CD4-positive, alpha-beta T cell treated with Interleukin-6 at 100 ng/mL for 8 hours (primary cell): ENCODE measurements at regions not wholly inside any gene's neighbourhood (a gene's known extent, or its start where the extent isn't known, plus 50 kb on each side); places are given as distances from the start of the nearest gene placed in this dataset.
"Not testable (repeated sequence)": the region's sequence is repeated elsewhere in the genome, so short reads cannot be mapped to it uniquely, and the experiment has no call there.

Experiments
- DNase-seq: peaks from one replicate; pipeline ENCODE4 v3.0.0-alpha.2; 2020; ENCODE audit warnings: mixed read lengths, low spot score

DNA sequence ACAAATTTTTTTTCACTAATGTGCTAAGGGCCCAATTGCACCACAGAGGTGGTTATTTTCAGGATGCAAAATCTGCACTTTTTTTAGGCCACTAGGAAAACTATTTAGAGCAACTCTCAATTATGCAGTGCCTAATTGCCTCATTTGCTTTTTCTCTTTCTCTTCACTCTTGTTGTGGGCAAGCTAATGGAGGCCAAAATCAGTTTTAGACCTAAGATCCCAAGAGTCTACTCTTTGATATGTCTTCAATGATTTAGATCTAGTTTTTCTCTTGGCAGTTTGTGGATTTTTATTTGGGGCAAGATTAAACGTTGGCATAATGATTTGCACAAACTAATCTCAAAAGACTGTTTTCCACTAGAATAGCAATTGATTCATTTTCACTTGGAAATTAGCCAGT lies 1996.9 kb downstream of the LRRC4C start:
- DNase-seq, result no peak

DNA sequence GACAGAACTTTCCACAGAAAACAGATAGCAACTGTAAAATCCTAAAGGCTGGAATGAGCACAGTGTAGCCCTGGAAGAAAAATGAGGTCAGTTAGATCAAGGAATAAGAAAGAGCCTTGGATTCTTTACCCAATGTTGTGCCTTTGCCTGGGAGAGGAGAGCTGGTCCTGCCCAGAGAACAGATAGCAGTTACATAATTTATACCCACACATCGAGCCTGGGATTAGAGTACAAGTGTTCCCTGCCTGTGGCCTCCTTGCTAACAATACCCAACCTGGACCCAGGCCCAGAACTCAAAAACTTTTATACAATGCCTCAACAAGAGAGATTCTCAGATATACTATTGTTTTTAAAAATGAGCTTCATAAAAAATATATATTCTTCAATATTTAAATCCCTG lies 1998.4 kb downstream of the LRRC4C start:
- no peak for DNase-seq

DNA sequence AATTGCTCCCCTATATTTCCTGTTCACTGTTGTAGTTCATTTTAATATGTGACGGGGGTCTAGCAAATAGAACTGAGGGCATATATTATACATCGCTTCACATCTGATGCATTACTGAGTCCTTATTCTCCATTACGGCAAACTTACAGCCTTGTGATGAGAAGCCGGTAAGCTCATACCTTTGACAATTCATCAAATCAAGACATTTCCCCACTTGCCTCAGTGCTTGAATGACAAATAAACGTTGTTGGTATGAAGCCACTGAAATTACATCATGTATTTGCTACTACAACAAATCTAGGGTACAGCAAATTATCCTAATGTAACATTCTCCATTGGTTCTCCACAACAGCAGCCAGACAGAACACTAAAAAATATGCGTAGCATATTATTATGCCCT lies 1999.8 kb downstream of the LRRC4C start:
- no peak for DNase-seq

DNA sequence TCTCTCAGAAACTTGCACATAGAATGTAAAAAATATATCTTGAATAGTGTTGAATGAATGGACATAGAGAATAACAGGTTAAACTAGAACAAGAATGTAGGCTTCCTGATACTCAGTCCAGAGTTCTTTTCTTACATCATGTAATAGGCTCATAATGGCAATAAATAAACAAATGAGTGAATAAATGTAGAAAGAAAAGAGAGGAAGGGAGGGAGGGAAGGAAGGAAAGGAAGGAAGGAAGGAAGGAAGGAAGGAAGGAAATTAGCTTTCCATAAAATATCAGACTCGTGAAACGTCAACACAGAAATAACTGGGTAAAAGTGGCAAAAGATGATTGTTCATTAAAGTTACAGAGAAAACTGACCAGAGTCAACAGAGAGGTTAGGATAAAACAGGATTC lies 2001.0 kb downstream of the LRRC4C start:
- no peak for DNase-seq

DNA sequence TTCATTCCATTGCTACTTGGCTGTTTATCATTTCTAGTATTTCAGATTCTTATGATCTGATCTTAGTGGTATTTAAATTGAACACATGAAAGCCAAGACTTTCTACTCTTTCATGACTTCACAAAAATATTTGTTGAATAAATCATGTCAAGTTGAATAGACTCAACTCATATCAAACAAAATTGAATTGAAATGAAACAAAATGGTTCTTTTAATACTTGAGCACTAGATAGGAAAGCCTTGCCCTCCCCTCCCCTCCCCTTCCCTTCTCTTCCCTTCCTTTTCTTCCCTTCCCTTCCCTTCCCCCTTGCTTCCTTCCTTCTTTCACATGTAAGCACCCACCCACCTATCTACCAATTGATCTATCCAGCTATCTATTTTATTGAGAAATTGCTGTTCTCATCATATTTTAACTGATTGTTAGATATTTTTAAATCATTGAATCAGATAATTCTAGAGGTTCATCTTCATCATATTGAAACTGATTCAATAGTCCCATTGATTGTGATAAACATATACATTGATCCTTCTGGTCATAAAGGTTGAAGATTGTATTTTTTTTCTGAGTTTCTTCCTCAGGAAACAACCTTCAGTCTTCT lies 2015.9 kb downstream of the LRRC4C start:
- no peak for DNase-seq

DNA sequence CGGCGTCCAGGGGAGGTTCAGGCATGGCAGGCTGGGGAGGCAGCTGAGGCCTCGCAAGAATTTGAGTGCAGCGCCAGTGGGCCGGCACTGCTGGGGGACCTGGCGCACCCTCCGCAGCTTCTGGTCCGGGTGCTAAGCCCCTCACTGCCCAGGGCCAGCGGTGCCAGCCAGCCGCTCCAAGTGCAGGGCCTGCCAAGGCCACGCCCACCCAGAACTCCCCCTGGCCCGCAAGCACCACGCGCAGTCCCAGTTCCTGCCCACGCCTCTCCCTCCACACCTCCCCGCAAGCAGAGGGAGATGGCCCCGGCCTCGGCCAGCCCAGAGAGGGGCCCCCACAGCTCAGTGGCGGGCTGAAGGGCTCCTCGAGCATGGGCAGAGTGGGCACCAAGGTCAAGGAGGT lies 2017.3 kb downstream of the LRRC4C start:
- DNase-seq, result no peak

DNA sequence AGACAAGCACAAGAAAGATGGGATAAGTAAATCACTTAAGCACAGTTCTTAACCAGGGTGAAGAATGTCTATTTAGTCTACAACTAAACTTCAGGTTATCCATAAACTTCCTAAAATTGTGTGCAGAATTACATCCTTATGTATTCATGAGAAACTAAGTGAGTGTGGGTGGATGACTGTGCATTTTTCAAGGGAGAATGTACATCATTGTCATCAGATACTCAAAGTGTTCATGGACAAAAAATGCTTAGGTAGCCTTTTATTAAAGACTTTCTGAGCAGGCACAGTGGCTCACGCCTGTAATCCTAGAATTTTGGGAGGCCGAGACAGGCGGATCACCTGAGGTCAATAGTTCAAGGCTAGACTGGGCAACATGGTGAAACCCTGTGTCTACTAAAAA lies 2023.8 kb downstream of the LRRC4C start:
- DNase-seq, result no peak

DNA sequence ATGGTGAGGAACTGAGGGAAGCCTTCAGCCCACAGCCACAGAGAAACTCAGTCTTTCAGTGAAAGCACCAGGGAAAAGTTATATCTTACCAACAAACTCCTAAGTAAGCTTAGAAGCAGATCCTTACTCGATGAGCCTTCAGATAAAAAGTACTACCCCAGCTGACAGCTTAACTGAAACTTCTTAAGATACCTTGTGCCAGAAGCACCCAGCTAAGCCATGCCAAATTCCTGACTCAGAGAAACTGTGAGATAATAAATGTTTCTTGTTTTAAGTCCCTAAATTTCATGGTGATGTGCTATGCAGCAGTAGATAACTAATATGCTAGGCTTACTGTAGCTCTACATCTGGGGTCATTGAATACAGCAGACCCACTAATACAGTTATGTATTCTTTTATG lies 2025.0 kb downstream of the LRRC4C start:
- DNase-seq, result no peak

DNA sequence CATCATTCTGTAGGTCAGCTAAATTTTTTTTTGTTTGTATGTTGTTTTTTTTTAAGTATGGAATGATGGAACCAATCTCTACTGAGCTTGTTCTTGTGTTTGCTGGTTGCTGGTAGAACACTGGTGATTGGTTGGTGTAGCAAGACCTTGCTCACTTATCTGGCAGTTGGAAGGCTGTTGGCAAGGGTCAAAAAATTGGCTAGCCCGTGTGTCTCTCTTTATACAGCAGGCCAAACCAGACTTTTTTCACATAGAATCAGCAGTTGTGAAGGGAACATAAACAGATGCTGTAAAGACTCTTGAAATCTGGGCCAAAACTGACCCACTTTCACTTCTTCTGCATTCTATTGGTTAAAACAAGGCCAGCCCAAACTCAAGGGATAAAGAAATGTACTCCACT lies 2026.5 kb downstream of the LRRC4C start:
- DNase-seq, result no peak

DNA sequence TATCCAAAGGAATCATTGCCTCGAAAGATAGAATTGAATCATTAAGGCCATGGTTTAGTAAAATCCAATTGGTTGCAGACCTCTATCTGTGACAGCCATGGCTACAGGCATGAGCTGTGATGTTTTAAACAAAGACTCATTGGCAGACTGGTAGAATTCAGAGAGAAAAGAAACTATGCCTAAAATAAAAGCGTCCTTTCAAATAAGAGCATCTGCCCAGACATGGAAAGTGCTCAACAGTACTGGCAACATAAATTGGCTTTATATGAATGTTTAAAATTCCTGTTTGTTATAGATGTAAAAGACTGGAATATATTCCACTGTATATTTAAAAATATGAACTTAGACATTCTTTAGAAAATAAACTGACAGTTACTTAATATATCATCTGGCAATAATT lies 2034.2 kb downstream of the LRRC4C start:
- DNase-seq, result no peak

DNA sequence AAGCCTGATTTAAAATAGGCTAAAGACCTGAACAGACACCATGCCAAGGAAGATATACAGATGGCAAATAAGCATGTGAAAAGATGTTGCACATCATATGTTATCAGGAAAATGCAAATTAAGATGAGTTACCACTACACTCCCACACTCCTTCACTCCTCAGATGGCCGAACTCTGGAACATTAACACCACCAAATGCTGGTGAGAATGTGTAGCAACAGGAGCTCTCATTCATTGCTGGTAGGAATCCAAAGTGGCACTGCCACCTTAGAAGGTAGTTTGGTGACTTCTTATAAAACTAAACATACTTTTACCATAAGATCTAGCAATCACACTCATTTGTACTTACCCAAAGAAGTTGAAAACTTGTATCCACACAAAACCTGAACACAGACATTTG lies 2047.3 kb downstream of the LRRC4C start:
- DNase-seq, result no peak

DNA sequence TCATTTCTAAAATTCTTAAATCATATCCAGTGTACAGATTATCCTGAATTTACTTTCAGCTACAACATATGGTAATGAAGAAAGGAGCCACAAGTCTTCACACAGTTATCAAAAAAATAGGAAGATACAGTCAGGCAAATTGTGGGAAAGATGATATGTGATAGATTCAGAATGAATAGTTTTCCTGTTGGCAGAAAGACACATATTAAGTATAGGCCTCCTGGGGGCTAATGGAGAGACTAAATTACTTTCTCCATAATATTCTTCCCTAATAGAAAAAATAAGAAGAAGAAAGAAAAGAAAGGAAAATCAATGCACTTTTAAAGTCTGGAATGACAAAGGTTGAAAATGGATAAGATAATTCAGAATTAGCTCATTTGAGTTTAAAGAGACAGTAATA lies 2073.5 kb downstream of the LRRC4C start:
- DNase-seq, result no peak

DNA sequence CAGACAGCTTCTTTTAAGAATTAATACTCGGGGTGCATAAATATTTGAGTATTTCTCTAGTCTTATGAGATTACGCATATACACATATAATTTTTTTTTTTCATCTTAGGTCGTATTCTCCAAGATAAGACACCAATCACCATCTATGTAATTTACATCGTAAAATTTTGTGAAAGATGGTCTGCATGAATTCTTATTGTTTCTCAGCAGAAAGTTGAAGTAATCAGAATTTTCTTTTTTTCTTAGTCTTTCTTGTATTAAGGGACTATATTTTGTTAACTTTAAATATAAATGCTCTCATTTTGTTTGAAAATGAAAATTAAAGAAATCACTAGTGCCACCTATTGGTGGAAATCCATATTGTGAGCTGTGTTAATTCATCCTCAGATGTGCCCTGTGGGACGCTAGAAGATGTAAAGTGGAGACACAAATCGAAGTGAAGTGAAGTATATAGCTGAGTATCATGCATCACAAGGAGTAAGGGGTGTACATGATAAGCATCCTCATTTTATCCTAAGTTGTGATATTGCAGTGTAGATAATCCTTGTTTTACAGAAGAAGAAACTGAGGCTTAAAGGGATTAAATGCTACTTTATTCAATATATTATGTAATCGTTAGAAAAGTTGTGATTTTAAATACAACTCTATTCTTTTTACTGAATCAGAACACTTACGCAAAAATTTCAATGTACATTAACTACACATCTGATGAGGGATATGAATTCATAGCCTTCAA lies 2084.3 kb downstream of the LRRC4C start:
- peak; percentile 19 for DNase-seq

DNA sequence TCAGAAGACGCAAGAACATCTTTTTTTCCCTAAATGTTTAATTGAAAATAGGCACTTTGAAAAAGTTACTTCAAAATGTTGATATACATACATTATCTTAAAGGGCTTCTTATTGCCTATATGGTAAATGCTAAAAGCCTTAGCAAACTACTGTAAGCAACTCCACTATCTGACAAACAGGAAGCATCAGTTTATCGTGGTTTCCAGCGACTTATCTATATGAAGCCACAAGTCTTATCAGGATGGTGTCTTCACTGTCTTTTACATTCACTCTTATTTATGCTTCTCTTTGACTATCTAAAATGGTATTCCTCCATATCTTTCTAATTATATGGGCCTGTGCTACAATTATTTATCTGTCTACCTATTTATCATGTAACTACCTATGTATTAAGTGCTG lies 2091.9 kb downstream of the LRRC4C start:
- DNase-seq, result peak; percentile 10

DNA sequence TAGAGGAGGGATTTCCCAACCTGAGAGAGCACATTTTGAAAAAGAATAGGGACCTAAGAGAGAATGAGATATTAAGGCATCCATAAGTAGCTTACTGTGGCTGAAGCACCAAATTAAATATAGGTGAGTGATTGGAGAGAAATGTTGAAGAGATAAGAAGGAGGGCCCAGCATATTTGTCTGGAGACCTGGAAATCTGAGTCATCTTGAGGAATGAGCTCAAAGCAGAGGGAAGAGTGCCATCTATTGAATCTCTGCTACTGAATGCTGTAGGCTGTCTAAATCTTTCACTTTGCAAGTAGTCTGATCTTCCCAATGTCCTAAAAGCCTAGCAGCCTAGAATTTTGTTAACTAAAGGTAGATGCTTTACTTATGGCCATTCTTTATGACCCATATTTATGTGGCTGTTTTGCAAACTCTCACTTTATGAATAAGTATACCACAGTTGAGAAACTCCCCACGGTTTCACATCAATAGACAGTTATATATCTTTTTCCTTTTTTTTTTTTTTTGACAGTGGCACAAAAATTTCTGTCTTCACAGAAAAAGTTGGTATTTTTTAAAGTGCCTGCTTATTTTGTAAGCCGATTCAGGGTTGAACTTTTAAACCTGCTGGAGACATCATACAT lies 2093.5 kb downstream of the LRRC4C start:
- DNase-seq, result no peak

DNA sequence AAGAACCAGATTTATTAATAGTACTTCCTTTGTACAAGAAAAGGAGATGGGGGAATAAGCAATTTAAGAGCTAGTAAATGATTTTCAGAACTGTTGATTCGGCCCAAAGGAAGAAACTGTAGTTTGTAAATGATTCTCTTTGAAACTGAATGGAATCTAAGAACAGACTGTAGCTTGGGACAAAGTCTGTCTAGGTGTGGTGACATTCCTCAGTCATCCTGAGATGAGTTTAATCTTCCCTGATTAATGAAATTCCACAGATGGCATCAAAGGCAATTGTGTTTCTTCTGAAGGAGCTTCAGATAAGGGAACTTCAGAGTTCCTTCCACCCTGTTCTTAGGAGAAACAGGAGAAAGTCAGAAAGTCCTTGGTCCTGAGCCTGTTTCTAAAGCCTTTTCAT lies 2095.9 kb downstream of the LRRC4C start:
- DNase-seq, result no peak

DNA sequence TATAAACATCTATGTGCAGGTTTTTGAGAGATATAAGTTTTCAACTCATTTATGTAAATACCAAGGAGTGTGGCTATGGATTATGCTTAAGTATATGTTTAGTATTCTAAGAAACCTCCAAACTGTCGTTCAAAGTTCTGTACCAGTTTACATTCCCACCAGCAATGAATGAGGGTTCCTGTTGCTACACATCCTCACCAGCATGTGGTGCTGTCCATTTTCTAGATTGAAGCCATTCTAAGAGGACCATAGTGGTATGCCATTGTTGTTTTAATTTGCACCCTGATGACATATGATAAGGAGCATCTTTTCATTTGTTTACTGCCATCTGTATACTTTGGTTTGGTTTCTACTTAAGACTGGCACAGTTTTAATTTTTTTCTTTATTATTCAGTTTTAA lies 2097.9 kb downstream of the LRRC4C start:
- DNase-seq, result no peak

DNA sequence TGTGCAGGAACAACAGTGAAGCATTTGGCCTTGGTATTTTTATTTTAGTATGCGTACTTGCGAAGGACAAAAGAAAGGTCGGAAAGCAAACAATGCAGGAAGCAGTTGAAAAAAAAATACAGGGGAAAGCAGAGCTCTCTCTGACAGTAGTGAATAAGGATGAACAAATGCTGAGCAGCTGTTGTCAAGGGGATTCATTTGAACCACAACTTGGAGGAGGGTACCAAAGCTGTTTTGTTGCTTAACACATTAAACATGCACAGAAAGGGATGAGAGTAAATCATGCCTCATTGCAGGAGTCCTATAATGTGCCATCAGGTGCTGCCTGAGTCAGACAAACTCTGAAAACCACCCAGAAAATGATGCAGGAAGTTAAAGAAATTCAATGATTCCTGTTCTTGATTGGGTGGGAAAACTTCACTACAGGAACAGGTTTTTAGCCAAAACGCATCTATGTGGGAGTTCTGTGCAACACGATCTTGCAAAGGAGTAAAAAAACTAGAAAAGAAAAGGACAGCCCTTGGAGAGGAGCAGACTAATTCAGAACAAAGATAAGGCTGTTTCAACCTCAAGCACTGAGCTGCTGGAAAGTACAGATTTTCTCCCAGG lies 2113.5 kb downstream of the LRRC4C start:
- DNase-seq, result no peak

DNA sequence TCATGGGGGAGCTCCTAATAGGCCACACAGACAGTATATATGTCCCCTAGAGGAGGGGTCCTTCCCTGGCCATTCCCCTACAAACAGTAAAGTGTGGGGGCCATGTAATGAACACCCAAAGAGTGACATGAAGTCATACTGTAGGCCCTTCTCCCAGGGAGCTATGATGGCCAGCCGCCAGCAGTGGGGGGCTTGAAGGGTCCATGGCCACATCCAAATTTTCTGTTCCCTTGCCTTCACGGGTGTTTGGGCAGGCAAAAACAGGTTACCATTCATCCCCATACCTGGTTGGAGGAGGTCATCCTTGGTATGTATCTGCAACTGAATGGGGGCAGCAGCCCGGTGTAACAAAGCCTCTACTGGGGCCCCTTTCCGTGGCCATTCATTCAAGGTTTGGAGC lies 2118.0 kb downstream of the LRRC4C start:
- no peak for DNase-seq

DNA sequence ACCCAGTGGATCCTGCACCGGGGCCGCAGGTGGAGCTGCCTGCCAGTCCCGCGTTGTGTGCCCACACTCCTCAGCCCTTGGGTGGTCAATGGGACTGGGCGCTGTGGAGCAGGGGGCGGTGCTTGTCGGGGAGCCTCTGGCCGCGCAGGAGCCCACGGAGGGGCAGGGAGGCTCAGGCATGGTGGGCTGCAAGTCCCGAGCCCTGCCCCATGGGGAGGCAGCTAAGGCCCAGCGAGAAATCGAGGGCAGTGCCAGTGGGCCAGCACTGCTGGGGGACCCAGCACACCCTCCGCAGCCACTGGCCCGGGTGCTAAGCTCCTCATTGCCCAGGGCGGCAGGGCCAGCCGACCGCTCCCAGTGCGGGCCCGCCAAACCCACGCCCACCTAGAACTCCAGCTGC lies 2126.4 kb downstream of the LRRC4C start:
- DNase-seq, result not testable (repeated sequence)

DNA sequence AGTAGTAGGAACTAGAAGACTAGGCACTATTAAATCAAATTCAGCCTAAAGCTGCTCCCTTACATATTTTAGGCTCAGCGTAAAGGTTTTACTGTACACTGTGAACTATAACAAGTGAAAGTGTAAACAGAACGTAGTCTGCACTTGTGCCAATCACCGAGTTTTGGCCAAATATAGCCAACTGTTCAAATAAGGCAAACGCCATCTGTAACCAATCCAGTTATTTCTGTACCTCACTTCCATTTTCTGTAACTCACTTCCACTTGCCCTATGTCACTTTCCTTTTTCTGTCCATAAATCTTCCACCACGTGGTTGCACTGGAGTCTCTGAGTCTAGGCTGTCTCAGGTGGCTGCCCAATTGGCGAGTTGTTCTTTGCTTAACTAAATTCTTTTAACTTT lies 2132.2 kb downstream of the LRRC4C start:
- DNase-seq, result no peak

DNA sequence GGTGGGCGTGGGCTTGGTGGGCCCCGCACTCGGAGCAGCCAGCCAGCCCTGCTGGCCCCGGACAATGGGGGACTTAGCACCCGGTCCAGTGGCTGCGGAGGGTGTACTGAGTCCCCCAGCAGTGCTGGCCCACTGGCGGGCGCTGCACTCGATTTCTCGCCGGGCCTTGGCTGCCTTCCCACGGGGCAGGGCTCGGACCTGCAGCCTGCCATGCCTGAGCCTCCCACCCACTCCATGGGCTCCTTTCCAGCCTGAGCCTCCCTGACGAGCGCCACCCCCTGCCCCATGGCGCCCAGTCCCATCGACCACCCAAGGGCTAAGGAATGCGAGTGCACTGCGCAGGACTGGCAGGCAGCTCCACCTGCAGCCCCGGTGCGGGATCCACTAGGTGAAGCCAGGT lies 2147.6 kb downstream of the LRRC4C start:
- not testable (repeated sequence) for DNase-seq

DNA sequence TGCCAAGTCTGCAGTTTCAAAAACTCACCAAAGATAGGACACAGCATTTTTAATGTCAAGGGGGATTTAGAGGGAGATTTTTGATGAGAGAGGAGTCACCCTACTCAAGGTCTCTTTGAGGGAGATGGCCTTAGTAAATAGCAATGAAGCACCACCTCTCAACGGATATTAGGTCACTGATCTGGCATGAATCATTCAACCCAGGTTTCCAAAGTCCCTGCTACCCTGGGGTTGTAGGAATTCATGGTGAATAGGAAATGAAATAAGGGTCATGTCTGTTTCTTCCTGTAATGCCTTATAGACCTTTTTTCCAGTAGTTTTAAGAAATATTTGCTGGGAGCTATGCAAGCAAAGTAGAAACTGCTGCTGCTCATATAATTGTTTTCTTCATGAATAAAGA lies 2154.9 kb downstream of the LRRC4C start:
- no peak for DNase-seq
